ENCODE measurements at regions not wholly inside any gene's neighbourhood (a gene's known extent, or its start where the extent isn't known, plus 50 kb on each side); places are given as distances from the start of the nearest gene placed in this dataset.
A peak's percentile ranks its signal among the peaks of the same experiment; 100 is the strongest.
"Not testable (repeated sequence)": the region's sequence is repeated elsewhere in the genome, so short reads cannot be mapped to it uniquely, and the experiment has no call there.

- H3K4me1 Mint-ChIP-seq: no peaks in the 10 kb centered on the region
- no peak overlapping the region for H3K4me3 Mint-ChIP-seq
- H3K36me3 Mint-ChIP-seq: no peaks in the 10 kb centered on the region
- H3K27ac Mint-ChIP-seq: no peak overlapping the region
- H3K9me3 Mint-ChIP-seq: peaks cover 0 to 4% (median 0%) of the 10 kb centered on the region in 3 donors
- H3K27me3 Mint-ChIP-seq: peaks cover 2% of the 10 kb centered on the region
These were observed 529.1 kb upstream of the CCDC54 start for GRCh38 chr3:106848099-106848498.

- no peak overlapping the region for H3K4me3 Mint-ChIP-seq
- H3K27ac Mint-ChIP-seq: no peak overlapping the region
- H3K9me3 Mint-ChIP-seq: peaks cover 0 to 6% (median 0%) of the 10 kb centered on the region in 3 donors
- no peaks in the 10 kb centered on the region for H3K4me1 Mint-ChIP-seq
- H3K36me3 Mint-ChIP-seq: no peaks in the 10 kb centered on the region
- H3K27me3 Mint-ChIP-seq: peaks cover 2% of the 10 kb centered on the region
These were observed 526.8 kb upstream of the CCDC54 start for GRCh38 chr3:106850437-106850836.

- not testable (repeated sequence) for H3K36me3 Mint-ChIP-seq, H3K4me3 Mint-ChIP-seq, H3K27me3 Mint-ChIP-seq
These were observed 518.9 kb upstream of the CCDC54 start for GRCh38 chr3:106858321-106858720.

GRCh38 chr3:106860182-106860581 lies 517.1 kb upstream of the CCDC54 start:
- no peak overlapping the region for H3K27ac Mint-ChIP-seq
- no peaks in the 10 kb centered on the region for H3K36me3 Mint-ChIP-seq
- no peaks in the 10 kb centered on the region for H3K4me1 Mint-ChIP-seq
- no peaks in the 10 kb centered on the region for H3K27me3 Mint-ChIP-seq
- H3K9me3 Mint-ChIP-seq: peaks cover 2 to 13% (median 5%) of the 10 kb centered on the region in 3 donors
- H3K4me3 Mint-ChIP-seq: no peak overlapping the region

More at GRCh38 chr3:106858321-106858720, 518.9 kb upstream of the CCDC54 start:
- not testable (repeated sequence) for H3K9me3 Mint-ChIP-seq, H3K4me1 Mint-ChIP-seq, H3K27ac Mint-ChIP-seq

GRCh38 chr3:106862067-106862466 lies 515.2 kb upstream of the CCDC54 start:
- no peaks in the 10 kb centered on the region for H3K4me1 Mint-ChIP-seq

GRCh38 chr3:106877627-106878026 lies 499.6 kb upstream of the CCDC54 start:
- Mint-ChIP-seq H3K4me3 (no peak overlapping the region), H3K27me3 (no peaks in the 10 kb centered on the region), H3K4me1 (no peaks in the 10 kb centered on the region), H3K9me3 (peaks cover 4 to 5% (median 4%) of the 10 kb centered on the region in 3 donors), H3K27ac (no peak overlapping the region), H3K36me3 (no peaks in the 10 kb centered on the region)

More at GRCh38 chr3:106862067-106862466, 515.2 kb upstream of the CCDC54 start:
- Mint-ChIP-seq H3K9me3 (peaks cover 0 to 10% (median 0%) of the 10 kb centered on the region in 3 donors), H3K36me3 (no peaks in the 10 kb centered on the region), H3K4me3 (no peak overlapping the region), H3K27me3 (no peaks in the 10 kb centered on the region), H3K27ac (no peak overlapping the region)

GRCh38 chr3:106880206-106880605 lies 497.0 kb upstream of the CCDC54 start:
- no peaks in the 10 kb centered on the region for H3K36me3 Mint-ChIP-seq
- no peaks in the 10 kb centered on the region for H3K27me3 Mint-ChIP-seq
- no peaks in the 10 kb centered on the region for H3K4me1 Mint-ChIP-seq
- no peak overlapping the region for H3K4me3 Mint-ChIP-seq
- peaks cover under 1 to 5% (median 4%) of the 10 kb centered on the region in 3 donors for H3K9me3 Mint-ChIP-seq
- no peak overlapping the region for H3K27ac Mint-ChIP-seq

GRCh38 chr3:106881186-106881585 lies 496.1 kb upstream of the CCDC54 start:
- Mint-ChIP-seq H3K4me3 (no peak overlapping the region), H3K27ac (peak overlapping the region in 1 of 3 donors; percentile 87), H3K27me3 (no peaks in the 10 kb centered on the region), H3K9me3 (peaks cover 4 to 8% (median 5%) of the 10 kb centered on the region in 3 donors), H3K4me1 (no peaks in the 10 kb centered on the region), H3K36me3 (no peaks in the 10 kb centered on the region)

GRCh38 chr3:106882297-106882696 lies 494.9 kb upstream of the CCDC54 start:
- Mint-ChIP-seq H3K27ac (no peak overlapping the region), H3K27me3 (no peaks in the 10 kb centered on the region), H3K4me1 (no peaks in the 10 kb centered on the region), H3K36me3 (no peaks in the 10 kb centered on the region), H3K4me3 (no peak overlapping the region), H3K9me3 (peaks cover 2 to 8% (median 5%) of the 10 kb centered on the region in 3 donors)

GRCh38 chr3:106906074-106906473 lies 471.2 kb upstream of the CCDC54 start:
- Mint-ChIP-seq H3K4me1 (no peaks in the 10 kb centered on the region), H3K9me3 (peaks cover 0 to 7% (median 0%) of the 10 kb centered on the region in 3 donors), H3K4me3 (no peak overlapping the region), H3K27me3 (no peaks in the 10 kb centered on the region), H3K27ac (no peak overlapping the region), H3K36me3 (no peaks in the 10 kb centered on the region)

- Mint-ChIP-seq H3K27ac (no peak overlapping the region), H3K36me3 (no peaks in the 10 kb centered on the region), H3K4me1 (no peaks in the 10 kb centered on the region), H3K27me3 (no peaks in the 10 kb centered on the region), H3K9me3 (peaks cover 0 to 7% (median 0%) of the 10 kb centered on the region in 3 donors), H3K4me3 (no peak overlapping the region)
These were observed 468.9 kb upstream of the CCDC54 start for GRCh38 chr3:106908181-106908938.

- H3K27me3 Mint-ChIP-seq: no peaks in the 10 kb centered on the region
- peaks cover 0 to 7% (median 0%) of the 10 kb centered on the region in 3 donors for H3K9me3 Mint-ChIP-seq
These were observed 464.0 kb upstream of the CCDC54 start for GRCh38 chr3:106913111-106913698.

GRCh38 chr3:106913966-106914365 lies 463.3 kb upstream of the CCDC54 start:
- Mint-ChIP-seq H3K27ac (no peak overlapping the region), H3K27me3 (no peaks in the 10 kb centered on the region), H3K9me3 (peaks cover 0 to 7% (median 0%) of the 10 kb centered on the region in 3 donors), H3K4me3 (no peak overlapping the region), H3K36me3 (no peaks in the 10 kb centered on the region), H3K4me1 (no peaks in the 10 kb centered on the region)

More at GRCh38 chr3:106913111-106913698, 464.0 kb upstream of the CCDC54 start:
- Mint-ChIP-seq H3K4me1 (no peaks in the 10 kb centered on the region), H3K36me3 (no peaks in the 10 kb centered on the region), H3K4me3 (no peak overlapping the region), H3K27ac (no peak overlapping the region)

GRCh38 chr3:106920609-106921008 lies 456.6 kb upstream of the CCDC54 start:
- Mint-ChIP-seq H3K4me1 (no peaks in the 10 kb centered on the region), H3K27me3 (no peaks in the 10 kb centered on the region), H3K36me3 (no peaks in the 10 kb centered on the region), H3K4me3 (no peak overlapping the region), H3K9me3 (no peaks in the 10 kb centered on the region), H3K27ac (no peak overlapping the region)

- Mint-ChIP-seq H3K36me3 (peaks cover 3% of the 10 kb centered on the region), H3K4me3 (peak overlapping the region in 1 of 4 donors; percentile 25), H3K27me3 (no peaks in the 10 kb centered on the region), H3K9me3 (peaks cover 0 to 2% (median 0%) of the 10 kb centered on the region in 3 donors), H3K4me1 (no peaks in the 10 kb centered on the region), H3K27ac (no peak overlapping the region)
These were observed 448.2 kb upstream of the CCDC54 start for GRCh38 chr3:106929081-106929480.

GRCh38 chr3:106930086-106930485 lies 447.2 kb upstream of the CCDC54 start:
- Mint-ChIP-seq H3K27me3 (no peaks in the 10 kb centered on the region), H3K27ac (no peak overlapping the region), H3K9me3 (peaks cover 0 to 2% (median 0%) of the 10 kb centered on the region in 3 donors), H3K4me1 (no peaks in the 10 kb centered on the region), H3K4me3 (no peak overlapping the region), H3K36me3 (peaks cover 3% of the 10 kb centered on the region)
